Putamen (tissue), 1 donor: ENCODE measurements at regions not wholly inside any gene's neighbourhood (a gene's known extent, or its start where the extent isn't known, plus 50 kb on each side); places are given as distances from the start of the nearest gene placed in this dataset.

Experiments used
- DNase-seq: peaks from one replicate; pipeline ENCODE4 v3.0.0-alpha.2; 2016; ENCODE audit warnings: low spot score

- DNase-seq: peak; percentile 35
These were observed 631.5 kb downstream of the RAB28 start for GRCh38 chr4:12852338-12853307.

- no peak for DNase-seq
These were observed 637.8 kb downstream of the RAB28 start for GRCh38 chr4:12846368-12846767.

- no peak for DNase-seq
These were observed 640.0 kb downstream of the RAB28 start for GRCh38 chr4:12844141-12844540.

- DNase-seq: no peak
These were observed 656.2 kb downstream of the RAB28 start for GRCh38 chr4:12827966-12828365.

GRCh38 chr4:12791536-12791935, 692.6 kb downstream of the RAB28 start:
- DNase-seq: no peak

DNA sequence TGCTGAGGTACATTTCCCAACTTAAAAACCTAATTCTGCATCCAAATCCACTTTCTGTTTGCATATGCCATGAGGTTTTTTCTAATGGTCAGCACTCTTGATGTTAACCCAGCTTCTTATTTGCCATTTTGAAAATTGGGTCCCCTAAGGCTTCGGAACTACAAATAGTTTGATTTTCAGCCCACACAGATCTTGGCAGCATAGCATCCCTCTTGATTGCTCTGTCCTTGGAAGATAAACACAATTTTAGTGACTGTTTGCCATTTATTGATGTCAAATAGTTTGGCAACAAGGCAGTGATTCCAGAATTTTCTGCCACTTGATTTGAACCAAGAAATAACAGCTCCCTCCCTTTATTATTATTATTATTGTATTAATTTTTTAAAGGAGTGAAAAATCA, 696.9 kb downstream of the RAB28 start:
- DNase-seq: no peak

- DNase-seq: no peak
These were observed 705.4 kb downstream of the RAB28 start for GRCh38 chr4:12778706-12779105.

DNA sequence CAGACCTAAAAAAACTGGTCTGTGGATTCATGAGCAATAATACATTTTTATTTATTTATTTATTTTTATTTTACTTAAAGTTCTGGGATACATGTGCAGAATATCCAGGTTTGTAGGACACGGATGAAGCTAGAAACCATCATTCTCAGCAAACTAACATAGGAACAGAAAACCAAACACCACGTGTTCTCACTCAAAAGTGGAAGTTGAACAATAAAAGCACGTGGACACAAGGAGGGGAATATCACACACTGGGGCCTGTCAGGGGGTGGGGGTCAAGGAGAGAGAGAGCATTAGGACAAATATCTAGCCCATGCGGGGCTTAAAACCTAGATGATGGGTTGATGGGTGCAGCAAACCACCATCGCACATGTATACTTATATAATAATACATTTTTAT, 705.9 kb downstream of the RAB28 start:
- no peak for DNase-seq

DNA sequence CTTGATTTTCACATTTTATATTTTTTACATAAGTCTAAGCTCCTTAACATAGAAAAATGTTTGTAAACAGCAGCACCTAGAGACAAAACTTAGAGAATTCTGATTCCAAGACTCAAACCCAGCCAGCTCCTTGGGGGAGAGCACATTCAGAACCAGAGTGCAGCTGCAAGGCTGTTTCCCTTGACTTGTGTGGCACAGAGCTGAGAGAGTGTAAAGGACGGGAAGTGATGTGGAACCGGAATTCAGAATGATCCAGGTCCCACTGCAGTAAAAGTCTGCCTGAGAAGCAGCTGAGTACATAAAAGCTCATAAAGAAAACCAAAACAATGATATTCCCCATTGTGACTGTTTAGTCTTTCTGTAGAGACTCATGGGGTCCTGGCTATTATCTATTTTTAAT, 713.8 kb downstream of the RAB28 start:
- DNase-seq: no peak

GRCh38 chr4:12761694-12762093, 722.4 kb downstream of the RAB28 start:
- DNase-seq: no peak

DNA sequence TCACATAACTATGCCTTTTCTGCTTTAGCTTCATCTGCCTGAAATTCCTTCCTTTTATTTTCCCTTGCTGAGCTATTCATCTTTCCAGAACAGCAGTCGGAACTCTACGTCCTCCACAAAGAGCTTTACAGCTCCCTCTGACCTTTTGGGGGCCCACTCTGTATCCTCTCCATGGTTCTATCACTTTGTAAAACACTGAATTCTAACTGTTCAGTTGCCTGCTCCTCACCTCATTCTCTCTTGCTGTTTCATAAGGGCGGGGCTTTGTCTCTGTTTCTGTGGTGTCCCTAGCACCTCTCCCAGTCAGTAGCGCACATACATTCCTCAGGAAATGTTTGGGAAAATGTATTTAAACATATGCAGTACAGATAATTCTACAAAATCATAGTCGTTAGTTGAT, 737.0 kb downstream of the RAB28 start:
- DNase-seq: no peak

DNA sequence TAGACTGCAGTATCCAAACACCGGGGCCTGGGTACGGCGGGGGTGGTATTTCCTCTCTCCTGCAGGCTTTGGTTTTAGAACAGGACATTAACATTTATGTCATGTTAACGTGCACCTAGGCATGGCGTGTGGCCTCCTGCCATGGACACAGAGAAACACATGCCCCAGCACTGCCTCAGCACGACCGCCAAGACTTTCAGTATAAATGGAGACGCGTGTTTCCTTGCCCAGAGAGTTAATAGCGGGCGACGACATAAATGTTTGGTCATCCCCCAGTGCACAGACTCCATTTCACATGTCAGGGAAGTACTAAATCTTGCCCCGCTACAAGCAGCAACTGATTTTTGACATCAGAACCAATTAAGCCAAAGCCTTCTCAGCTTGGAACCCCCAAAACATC, 737.9 kb downstream of the RAB28 start:
- no peak for DNase-seq

GRCh38 chr4:12734586-12734985, 749.6 kb downstream of the RAB28 start:
- no peak for DNase-seq

DNA sequence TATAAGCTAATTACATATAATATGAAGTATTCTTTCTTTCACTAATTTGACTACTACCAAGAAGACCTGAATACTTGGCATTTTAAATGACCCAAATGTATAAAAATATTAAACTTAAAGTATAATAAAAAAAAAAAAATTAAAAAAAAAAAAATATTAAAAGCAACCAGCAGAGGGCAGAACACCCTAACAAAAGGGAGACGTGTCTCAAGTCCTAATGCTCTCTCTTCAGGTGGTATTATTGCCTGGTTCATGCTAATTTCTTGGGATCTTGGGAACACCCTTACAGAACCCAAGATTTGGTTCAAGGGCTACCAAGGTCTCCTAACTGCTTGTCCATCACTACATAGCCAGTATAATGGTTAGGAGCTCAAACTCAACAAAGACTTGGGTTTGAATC, 754.8 kb downstream of the RAB28 start:
- no peak for DNase-seq

DNA sequence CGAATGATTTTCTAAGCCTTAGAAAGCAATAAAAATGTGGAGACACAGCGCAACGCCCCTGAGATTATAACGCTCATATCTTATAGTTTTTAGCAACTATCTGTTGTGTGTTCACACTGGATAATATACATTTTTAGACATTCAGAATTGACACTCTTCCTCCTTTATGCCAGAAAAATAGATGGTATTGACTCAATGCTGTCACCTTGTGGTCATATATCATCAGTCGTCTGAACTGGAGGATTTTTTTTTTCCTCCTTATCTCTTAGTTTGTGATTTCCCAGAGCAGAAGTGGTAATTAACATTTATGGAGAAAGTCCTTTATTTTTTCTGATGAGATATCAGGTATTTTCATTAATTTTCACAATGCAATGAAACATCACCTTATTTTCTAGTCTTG, 759.6 kb downstream of the RAB28 start:
- DNase-seq: no peak

DNA sequence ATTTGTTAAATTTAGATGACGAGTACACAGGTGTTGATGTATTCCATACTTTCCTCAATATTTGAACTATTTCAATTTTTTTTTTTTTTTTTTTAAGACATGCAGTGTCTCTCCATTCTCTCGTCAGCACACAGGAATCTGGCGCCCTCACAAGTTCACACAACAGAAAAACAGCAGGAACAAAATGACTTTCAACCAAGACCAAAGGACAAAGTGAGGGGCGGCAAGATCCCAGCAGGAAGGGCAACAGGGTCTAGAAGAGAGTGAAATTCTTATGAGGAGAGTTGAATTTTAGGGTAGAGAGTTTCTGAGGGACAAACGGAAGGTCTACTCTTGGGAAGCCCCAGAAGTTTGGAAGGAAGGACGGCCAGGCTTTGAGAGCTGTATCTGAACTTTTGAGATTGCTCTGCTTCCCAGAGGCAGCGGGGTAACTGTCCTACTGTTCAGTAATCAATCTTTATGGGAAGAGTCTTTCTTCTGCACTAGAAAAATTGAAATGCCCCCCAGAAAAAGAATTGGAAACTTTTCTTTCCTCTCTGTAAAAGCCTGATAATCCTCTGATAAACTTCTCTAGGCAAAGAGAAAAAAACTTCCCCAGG, 760.2 kb downstream of the RAB28 start:
- no peak for DNase-seq

DNA sequence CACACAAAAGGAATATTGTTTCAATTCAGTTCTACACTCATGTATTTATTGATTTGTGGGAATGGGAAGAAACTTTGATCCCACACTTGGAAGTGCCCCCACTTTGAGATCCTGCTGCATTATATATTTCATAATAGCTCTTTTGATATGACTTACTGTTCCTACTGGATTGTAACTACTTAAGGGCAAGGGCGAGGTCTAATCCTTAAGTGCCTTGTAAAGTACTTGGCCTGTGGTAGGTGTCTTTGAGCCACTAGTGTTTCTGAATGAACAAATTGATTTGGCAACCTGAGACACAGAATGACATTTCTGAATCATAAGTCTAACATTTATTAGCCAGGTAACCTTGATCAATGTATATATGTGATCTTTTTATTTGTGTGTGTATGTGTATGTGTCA, 767.2 kb downstream of the RAB28 start:
- no peak for DNase-seq

DNA sequence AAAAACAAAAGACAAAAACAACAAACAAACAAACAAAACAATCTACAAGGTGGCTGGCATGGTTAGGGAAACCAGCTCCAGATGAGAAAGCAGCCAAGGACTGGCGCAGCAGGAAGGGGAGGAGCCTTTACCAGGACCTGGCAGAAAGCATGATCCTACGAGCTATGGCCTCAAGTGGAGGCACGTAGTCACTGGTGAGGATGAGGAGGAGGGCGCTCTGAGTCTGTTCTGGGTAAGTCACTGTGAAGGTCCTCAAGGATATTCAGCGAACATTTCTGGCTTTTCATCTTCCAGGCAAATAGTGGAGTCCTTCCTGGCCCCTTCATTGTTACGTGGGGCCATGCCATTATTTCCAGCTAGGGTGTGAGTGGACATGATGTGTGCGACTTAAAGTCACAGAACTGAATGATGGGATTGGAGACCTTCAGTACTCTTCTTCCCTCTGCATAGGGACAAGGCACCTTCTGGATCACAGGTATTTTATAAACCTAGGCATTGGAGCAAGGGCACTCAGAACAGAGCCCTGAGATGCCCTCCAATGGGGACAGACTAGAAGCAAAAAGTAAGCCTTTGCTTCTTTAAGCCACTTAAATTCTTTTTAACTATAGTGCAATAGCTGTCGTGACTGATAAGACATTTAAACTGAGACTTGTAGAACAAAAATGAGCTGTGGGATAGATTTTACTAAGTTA, 771.3 kb downstream of the RAB28 start:
- DNase-seq: no peak

GRCh38 chr4:12707381-12708175, 776.6 kb downstream of the RAB28 start:
- peak; percentile 60 for DNase-seq

DNA sequence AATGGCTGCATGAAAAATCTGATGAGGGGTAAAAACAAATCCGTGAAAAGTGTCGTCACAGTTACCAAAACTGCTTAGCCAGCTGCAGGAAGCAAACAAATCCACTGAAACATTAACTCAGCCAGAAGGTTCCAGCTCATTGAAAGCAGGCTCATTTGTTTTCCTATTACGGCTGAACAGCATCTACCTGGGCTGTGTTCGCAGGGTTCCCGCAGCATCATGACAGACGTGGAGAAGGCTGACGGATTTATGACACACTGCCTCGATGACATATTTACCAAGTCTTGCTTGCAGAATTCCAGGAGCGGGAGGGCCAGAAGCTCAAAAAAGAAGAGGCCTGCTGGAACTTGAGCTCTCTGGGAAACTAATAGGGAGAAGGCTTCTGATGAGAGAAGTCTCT, 781.1 kb downstream of the RAB28 start:
- DNase-seq: no peak

- DNase-seq: no peak
These were observed 782.8 kb downstream of the RAB28 start for GRCh38 chr4:12701384-12701783.

GRCh38 chr4:12697970-12698369, 786.2 kb downstream of the RAB28 start:
- DNase-seq: no peak
